Jurkat, Clone E6-1 (cell line): ENCODE measurements at regions not wholly inside any gene's neighbourhood (a gene's known extent, or its start where the extent isn't known, plus 50 kb on each side); places are given as distances from the start of the nearest gene placed in this dataset.
"Not testable (repeated sequence)": the region's sequence is repeated elsewhere in the genome, so short reads cannot be mapped to it uniquely, and the experiment has no call there.

Experiments used
- DNase-seq: peaks from one replicate; pipeline ENCODE4 v3.0.0-alpha.2; 2011; ENCODE audit warnings: low read depth, low spot score
- H3K4me3 ChIP-seq: 2 replicates; pipeline ENCODE4 v1.5.1; 2011; ENCODE audit warnings: mild to moderate bottlenecking, low read length, control low read depth, moderate library complexity

GRCh38 chr19:28581468-28581770, 631.5 kb downstream of the UQCRFS1 start:
- DNase-seq: no peak

GRCh38 chr19:28578786-28579505, 634.0 kb downstream of the UQCRFS1 start:
- no peak for DNase-seq
- no peak overlapping the region for H3K4me3 ChIP-seq

More at GRCh38 chr19:28581468-28581770, 631.5 kb downstream of the UQCRFS1 start:
- H3K4me3 ChIP-seq: no peak overlapping the region

GRCh38 chr19:28578208-28578607, 634.7 kb downstream of the UQCRFS1 start:
- DNase-seq: no peak
- H3K4me3 ChIP-seq: no peak overlapping the region

- DNase-seq: no peak
- no peak overlapping the region for H3K4me3 ChIP-seq
Measured at GRCh38 chr19:28577666-28578065, 635.3 kb downstream of the UQCRFS1 start.

- H3K4me3 ChIP-seq: no peak overlapping the region
- DNase-seq: peak; percentile 74
Measured at GRCh38 chr19:28577233-28577632, 635.7 kb downstream of the UQCRFS1 start.

GRCh38 chr19:28575816-28576215, 637.1 kb downstream of the UQCRFS1 start:
- DNase-seq: no peak
- H3K4me3 ChIP-seq: no peak overlapping the region

- not testable (repeated sequence) for DNase-seq, H3K4me3 ChIP-seq
Measured at GRCh38 chr19:28575312-28575711, 637.6 kb downstream of the UQCRFS1 start.

GRCh38 chr19:28574212-28574611, 638.7 kb downstream of the UQCRFS1 start:
- DNase-seq: no peak
- no peak overlapping the region for H3K4me3 ChIP-seq

- no peak for DNase-seq
- H3K4me3 ChIP-seq: no peak overlapping the region
Measured at GRCh38 chr19:28569132-28570131, 643.5 kb downstream of the UQCRFS1 start.

GRCh38 chr19:28567834-28568233, 645.1 kb downstream of the UQCRFS1 start:
- H3K4me3 ChIP-seq: no peak overlapping the region
- DNase-seq: no peak

GRCh38 chr19:28563964-28564921, 648.7 kb downstream of the UQCRFS1 start:
- DNase-seq: no peak
- H3K4me3 ChIP-seq: no peak overlapping the region

- DNase-seq: no peak
- H3K4me3 ChIP-seq: no peak overlapping the region
Measured at GRCh38 chr19:28560786-28561185, 652.2 kb downstream of the UQCRFS1 start.

- no peak for DNase-seq
- H3K4me3 ChIP-seq: no peak overlapping the region
Measured at GRCh38 chr19:28558783-28559182, 654.2 kb downstream of the UQCRFS1 start.

- DNase-seq: peak; percentile 62
- H3K4me3 ChIP-seq: no peak overlapping the region
Measured at GRCh38 chr19:28556371-28556770, 656.6 kb downstream of the UQCRFS1 start.

GRCh38 chr19:28555317-28555716, 657.6 kb downstream of the UQCRFS1 start:
- H3K4me3 ChIP-seq: no peak overlapping the region
- DNase-seq: no peak

GRCh38 chr19:28554321-28555091, 658.4 kb downstream of the UQCRFS1 start:
- H3K4me3 ChIP-seq: no peak overlapping the region
- DNase-seq: no peak

- no peak overlapping the region for H3K4me3 ChIP-seq
- no peak for DNase-seq
Measured at GRCh38 chr19:28553764-28554163, 659.2 kb downstream of the UQCRFS1 start.

GRCh38 chr19:28553005-28553404, 659.9 kb downstream of the UQCRFS1 start:
- peak; percentile 69 for DNase-seq
- no peak overlapping the region for H3K4me3 ChIP-seq
